Activated CD8-positive, alpha-beta memory T cell treated with anti-CD3 and anti-CD28 coated beads, Interleukin-2, amount 50 U/mL, for 48 hours (primary cell): ENCODE measurements at regions not wholly inside any gene's neighbourhood (a gene's known extent, or its start where the extent isn't known, plus 50 kb on each side); places are given as distances from the start of the nearest gene placed in this dataset.

ENCODE experiments used
- DNase-seq: peaks from one replicate; pipeline ENCODE4 v3.0.0-alpha.2; 2020

DNA sequence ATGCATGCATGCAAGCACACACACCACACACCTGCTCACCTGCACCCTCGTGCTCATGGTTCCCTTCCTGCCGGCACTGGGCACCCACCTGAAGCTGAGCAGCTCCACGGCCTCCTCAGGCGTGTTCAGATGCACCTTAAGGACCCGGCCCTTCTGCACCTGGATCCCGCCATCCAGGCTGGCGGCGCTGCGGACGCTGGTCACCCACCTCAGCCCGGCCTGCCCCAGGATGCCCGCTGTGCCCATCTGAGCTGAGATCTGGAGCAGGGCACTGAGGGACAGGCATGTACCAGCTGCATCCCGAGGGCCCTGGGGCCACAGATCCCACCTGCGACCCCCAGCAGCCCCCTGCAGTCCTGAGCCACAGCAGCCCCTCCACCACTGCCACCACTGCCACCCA, 110.0 kb downstream of the LITAF start:
- no peak for DNase-seq

DNA sequence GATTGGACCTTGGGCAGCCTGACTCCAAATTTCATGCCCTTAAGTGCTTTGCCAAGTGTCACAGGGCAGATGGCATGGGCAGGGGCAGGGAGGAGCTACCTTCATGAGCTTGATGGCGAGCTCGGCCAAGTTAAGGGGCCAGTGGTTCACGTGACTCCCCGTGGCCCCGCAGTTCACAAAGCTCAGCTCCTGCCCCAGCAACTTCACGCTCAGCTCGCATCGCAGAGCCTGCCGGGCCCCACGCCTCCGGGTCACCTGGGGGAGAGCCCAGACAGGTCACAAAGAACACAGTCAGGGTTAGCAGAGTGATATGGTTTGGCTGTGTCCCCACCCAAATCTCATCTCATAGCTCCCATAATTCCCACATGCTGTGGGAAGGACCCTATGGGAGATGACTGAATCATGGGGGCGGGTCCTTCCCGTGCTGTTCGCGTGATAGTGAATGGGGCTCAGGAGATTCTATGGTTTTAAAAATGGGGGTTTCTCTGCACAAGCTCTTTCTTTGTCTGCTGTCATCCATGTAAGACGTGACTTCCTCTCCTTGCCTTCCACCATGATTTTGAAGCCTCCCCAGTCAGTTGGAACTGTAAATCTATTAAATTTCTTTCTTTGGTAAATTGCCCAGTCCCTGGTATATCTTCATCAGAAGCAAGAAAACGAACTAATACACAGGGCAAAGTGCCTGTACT, 108.1 kb downstream of the LITAF start:
- no peak for DNase-seq

DNA sequence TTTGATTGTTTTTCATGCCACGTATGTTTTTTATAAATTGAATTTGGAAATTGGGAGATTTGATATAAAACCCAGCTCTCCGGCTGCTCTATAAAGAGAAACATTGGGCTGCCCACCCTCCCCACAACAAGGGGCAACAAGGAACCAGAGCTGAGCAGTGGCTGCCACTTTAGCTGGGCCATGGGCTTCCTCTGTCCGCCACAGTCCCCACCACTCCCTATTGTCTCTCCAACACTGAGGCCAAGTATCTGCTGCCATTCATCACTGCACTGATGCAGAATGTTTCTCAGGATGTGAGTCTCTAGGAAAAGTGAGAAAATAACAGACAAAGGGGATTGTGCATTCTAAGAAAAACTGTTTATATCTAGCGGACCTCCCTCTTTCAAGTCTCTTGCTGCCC, 106.8 kb downstream of the LITAF start:
- no peak for DNase-seq

DNA sequence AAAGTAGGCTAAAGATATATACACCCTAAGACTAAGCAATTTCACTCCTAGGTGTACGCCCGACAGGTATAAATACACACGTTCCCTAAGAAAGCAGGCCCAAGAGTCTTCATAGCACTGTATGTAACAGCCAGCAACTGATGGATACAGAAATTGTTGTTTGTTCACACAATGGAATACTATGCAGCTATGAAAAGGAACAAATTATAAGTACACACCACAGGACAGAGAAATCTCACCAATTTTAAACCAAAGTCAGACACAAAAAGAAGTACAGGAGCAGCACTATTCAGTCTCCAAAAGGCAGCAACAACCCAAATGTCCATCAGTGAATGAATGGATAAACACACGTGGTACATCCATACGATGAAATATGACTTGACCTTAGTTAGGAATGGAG, 106.1 kb downstream of the LITAF start:
- no peak for DNase-seq

DNA sequence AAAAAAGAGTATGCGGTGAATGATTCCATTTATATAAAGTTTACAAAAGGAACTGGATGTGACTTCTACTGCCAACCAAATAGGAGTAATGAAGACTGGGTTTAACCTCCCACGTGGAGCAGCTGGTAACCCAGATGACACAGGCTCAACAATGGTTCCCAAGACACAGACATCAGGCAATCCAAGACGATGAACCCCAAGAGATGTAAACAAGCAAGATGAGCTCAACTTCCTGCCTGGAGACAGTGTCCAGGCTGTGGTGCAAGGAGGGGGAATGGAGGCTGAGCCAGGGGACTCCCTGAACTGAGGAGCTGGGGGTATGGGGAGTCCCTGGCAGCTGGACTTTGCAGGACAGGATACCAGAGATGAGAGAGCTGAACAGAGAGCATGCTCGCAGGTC, 104.7 kb downstream of the LITAF start:
- DNase-seq: no peak

DNA sequence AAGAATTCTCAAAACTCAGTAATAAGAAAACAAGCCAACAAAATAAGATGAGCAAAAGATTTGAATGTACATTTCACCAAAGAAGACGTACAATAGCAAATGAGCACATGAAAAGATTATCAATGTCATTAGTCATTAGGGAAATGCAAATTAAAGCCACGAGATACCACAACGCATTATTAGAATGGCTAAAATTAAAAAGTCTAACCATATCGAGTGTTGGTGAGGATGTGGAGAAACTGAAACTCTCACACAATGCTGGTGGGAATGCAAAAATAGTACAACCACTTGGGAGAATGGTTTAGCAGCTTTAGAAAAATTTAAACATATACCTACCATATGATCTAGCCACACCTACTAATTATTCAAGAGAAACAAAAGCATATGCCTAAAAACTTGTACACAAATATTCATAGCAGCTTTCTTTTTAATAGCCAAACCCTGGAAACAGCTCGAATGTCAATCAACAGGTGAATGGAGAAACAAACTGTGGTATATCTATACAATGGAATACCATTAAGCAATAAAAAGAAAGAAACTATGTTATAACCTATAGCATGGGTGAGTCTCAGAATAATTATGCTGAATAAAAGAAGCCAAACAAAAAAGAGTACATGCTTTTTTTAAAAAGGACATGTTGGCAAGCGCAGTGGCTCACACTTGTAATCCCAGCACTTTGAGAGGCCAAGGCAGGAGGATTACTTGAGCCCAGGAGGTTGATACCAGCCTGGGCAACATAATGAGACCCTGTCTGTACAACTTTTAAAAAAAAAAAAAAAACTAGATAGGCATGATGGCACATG, 103.6 kb downstream of the LITAF start:
- no peak for DNase-seq

DNA sequence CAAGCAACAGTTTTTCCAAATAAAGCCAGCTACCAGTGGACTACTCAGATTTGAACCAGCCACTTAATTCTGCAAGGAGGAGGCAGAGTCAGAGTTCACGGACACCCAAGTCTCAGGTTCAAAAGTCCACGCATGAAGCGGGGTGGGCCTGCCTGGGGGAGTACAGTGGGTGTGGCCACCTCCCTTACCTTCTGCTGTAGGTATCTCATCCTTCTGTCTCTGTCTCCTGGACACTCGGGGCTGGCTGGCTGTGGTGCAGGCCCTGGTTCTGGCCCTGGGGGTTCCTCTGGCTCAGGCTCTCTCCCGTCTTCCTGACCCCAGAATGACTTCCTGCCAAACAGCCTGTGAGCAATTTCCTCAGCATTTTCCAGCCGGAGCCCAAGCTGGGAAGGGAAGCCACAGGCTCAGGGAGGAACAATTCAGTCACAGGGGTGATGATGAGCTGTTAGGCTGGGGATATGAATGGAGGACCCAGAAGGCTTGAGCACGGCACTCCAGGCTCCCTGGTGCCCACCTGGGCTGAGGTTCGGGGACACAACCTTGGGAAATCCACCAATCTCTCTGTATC, 101.9 kb downstream of the LITAF start:
- no peak for DNase-seq

DNA sequence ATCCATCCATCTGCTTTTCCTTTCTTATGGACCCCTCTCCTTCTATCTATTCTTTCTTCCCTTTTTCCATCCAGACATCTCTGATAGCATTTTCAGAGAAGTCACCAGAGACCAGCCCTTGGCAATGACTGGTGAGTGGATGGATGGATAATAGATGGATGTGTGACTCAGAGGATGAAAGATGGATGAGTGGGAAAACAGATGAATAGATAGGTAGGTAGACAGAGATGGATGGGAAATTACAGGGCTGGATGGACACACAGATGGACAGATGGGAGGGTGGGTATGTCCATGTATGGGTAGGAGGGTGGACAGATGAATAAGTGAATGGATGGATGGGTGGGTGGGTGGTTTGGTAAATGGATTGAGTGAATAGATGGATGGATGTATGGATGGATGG, 101.0 kb downstream of the LITAF start:
- no peak for DNase-seq

DNA sequence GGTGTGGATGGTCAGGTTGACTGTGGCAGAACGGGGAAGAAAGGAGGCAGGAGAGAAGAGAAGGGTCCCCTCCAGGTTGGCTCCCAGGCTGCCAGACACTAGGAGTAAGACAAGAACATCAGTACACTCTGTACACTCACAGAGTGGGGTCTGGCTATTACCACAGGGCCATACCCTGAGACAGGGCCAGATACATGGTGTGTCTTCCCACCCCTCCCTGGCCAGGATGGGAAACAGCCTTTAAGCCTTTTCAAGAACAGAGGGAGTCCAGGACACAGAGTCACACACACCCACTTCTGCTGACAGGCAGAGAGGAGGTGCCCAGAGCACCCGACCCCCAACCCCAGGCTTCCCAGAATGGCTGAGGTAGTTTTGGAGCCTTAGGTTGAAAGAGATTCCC, 99.4 kb downstream of the LITAF start:
- no peak for DNase-seq

DNA sequence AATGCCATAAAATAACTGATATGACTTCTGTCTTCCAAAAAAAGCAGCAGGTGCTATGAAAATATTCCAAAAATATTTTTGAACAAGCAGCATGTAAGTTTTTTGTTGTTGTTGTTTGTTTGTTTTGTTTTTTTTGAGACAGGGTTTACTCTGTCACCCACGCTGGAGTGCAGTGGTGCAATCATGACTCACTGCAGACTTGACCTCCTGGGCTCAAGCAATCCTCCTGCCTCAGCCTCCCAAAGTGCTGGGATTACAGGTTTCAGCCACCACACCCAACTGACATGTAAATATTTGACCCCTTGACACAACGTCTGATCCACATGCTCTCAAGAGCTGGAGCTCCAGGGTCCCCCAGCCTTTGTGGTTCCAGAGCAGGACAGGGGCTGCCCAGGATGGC, 98.4 kb downstream of the LITAF start:
- DNase-seq: no peak

DNA sequence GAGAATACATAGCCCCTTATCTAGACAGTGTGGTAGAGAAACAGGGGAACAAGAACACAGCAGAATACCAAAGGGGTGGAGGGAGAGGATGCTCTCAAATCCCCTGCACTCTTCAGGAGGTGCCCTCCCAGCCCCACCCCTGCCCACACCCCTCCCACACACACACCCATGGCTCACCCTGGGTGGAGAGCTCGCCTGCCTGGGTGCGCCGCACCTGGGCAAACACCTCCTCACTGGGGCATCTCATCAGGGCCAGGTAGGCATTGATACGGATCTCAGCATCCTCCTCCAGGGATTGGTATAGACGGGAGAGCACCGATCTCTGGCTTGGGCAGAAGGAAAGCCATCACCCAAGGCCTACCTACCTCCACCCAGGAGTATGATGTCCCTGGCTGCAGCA, 95.2 kb downstream of the LITAF start:
- no peak for DNase-seq

DNA sequence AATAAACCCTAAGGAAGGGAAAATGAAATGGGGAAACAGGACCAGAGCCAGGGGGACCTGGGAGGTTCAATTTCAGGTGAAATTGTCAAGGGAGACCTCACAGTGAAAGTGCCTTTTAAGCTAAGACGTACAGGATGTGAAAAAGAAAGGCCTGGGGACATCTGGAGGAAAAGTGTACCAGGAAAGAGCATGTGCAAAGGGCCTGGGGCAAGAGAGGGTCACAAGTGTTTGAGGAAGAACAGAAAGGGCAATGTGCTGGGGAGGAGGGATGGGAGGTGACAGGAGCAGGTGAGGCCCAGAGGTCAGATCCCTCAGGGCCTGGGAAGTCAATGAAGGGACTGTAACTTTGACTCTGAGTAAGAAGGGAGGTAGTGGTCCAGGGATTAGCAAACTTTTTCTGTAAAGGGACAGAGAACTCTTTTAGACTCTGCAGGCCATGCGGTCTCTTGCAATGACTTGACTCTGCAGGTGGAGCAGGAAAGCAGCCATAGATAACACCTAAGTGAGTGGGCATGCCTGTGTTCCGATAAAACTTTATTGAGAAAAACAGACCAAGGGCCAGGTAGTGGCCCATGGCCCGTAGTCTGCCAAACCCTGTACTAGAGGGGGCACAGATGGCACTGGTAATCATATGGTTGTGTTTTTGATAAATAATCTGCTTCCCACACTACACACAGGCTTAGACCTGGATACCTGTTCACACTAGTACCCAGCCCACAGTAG, 93.8 kb downstream of the LITAF start:
- DNase-seq: no peak

DNA sequence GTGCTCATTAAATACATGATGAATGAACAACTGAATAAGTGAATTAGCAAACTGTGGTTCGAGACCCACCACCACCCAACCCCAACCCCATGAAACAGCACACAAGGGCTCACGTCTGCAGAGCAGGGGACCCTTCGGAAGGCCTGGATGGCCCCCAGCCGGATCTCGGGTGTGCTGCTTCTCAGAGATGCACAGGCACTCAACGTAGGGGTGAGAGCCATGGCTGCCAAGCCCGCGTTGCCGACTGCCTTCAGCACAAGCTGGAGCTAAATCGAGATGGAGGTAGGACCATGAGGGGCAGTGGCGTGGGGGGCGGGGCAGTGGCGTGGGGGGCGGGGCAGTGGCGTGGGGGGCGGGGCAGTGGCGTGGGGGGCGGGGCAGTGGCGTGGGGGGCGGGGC, 93.2 kb downstream of the LITAF start:
- no peak for DNase-seq

DNA sequence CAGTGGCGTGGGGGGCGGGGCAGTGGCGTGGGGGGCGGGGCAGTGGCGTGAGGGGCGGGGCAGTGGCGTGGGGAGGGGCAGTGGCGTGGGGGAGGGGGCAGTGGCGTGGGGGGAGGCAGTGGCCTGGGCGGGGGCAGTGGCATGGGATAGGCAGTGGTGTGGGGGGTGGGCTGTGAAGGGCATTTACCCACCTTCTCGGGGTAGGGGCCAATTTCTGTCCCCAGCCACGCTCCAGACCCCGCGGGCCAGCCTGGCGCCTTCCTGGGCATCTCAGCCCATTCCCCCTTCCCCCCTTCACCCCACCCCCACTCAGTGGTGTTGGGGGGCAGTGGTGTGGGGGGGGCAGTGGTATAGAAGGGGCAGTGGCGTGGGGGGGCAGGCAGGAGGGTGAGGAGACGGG, 92.7 kb downstream of the LITAF start:
- DNase-seq: no peak

DNA sequence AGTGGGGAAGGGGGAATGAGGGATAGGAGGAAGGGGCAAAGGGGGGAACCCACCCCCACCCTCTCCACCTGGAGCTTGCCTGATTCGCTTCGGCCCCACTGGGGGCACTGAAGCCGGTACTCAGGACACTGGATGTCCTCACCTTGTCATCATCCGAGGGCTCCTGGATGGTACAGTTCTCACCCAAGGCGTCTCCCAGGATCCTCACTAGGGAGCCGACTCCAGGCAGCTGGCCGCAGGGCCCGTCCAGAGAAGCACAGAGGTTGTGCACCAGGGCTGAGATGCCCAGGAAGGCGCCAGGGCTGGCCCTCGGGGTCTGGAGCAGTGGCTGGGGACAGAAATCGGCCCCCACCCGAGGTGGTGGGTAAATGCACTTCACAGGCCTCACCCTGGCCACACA, 92.3 kb downstream of the LITAF start:
- no peak for DNase-seq

DNA sequence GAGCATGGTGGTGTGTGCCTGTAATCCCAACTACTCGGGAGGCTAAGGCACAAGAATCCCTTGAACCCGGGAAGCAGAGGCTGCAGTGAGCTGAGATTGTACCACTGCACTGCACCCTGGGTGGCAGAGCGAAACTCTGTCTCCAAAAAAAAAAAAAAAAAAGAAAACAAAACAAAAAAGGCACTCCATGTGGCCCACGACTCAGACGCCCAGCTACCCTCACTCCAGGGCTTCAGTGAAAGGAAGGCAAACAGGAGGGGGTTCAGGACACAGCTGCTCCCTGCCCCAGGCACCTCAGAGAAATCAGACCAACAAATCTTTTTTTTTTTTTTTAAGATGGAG, 91.7 kb downstream of the LITAF start:
- DNase-seq: no peak
